HCT116 (cell line): ENCODE measurements at regions not wholly inside any gene's neighbourhood (a gene's known extent, or its start where the extent isn't known, plus 50 kb on each side); places are given as distances from the start of the nearest gene placed in this dataset.

Experiments
- POLR2A ChIP-seq: IDR thresholded peaks from 2 replicates; pipeline ENCODE4 v1.7.0; 2011; ENCODE audit warnings: borderline replicate concordance; ENCODE audit not compliant: insufficient read depth, insufficient read length; ENCODE audit errors: extremely low read depth
- POLR2AphosphoS5 ChIP-seq: IDR thresholded peaks from 2 replicates; pipeline ENCODE4 v1.6.1; 2011; ENCODE audit warnings: mild to moderate bottlenecking, low read depth, low read length, moderate library complexity
- TF ChIP-seq, protein P1 (sequence below): IDR thresholded peaks from 2 replicates; pipeline ENCODE4 v1.6.1; 2012; ENCODE audit warnings: low read depth
- TF ChIP-seq, protein P2 (sequence below), 3 experiments: fragments of 200-600 bp in 1 of 3; sonication (generic) in 1 of 3; IDR thresholded peaks in 2 of 3; conservative IDR thresholded peaks in 1 of 3; 2 replicates each; pipeline ENCODE4 v1.5.1; 2012 to 2017; ENCODE audit warnings: low read depth in 2 of 3, low read length in 2 of 3, antibody characterized with exemption in 1 of 3, borderline replicate concordance in 1 of 3, control low read depth in 1 of 3, mild to moderate bottlenecking in 1 of 3, mixed read lengths in 1 of 3, mixed run types in 1 of 3, moderate library complexity in 1 of 3; ENCODE audit not compliant: insufficient read depth in 1 of 3
- TF ChIP-seq, protein P3 (sequence below): IDR thresholded peaks from 2 replicates; pipeline ENCODE4 v1.6.1; 2012

DNA sequence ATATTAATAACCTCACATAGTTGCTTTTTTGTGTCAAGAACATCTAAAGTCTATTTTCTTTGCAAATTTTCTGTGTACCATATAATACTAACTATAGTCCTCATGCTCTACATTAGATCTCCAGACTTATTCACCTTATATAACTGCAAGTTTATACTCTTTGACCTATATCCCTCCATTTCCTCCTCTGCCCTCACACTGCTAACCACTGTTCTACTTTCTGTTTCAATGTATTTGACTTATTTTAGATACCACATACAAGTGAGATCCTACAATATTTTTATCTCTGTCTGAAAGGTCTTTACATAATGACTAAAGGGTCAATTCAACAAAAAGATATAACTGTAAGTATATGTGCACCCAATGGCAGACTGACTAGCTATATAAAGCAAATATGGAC is 789.7 kb upstream of the ZNF608 start:
- TF ChIP-seq, protein P1, sequence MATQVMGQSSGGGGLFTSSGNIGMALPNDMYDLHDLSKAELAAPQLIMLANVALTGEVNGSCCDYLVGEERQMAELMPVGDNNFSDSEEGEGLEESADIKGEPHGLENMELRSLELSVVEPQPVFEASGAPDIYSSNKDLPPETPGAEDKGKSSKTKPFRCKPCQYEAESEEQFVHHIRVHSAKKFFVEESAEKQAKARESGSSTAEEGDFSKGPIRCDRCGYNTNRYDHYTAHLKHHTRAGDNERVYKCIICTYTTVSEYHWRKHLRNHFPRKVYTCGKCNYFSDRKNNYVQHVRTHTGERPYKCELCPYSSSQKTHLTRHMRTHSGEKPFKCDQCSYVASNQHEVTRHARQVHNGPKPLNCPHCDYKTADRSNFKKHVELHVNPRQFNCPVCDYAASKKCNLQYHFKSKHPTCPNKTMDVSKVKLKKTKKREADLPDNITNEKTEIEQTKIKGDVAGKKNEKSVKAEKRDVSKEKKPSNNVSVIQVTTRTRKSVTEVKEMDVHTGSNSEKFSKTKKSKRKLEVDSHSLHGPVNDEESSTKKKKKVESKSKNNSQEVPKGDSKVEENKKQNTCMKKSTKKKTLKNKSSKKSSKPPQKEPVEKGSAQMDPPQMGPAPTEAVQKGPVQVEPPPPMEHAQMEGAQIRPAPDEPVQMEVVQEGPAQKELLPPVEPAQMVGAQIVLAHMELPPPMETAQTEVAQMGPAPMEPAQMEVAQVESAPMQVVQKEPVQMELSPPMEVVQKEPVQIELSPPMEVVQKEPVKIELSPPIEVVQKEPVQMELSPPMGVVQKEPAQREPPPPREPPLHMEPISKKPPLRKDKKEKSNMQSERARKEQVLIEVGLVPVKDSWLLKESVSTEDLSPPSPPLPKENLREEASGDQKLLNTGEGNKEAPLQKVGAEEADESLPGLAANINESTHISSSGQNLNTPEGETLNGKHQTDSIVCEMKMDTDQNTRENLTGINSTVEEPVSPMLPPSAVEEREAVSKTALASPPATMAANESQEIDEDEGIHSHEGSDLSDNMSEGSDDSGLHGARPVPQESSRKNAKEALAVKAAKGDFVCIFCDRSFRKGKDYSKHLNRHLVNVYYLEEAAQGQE, result no peak
- TF ChIP-seq POLR2AphosphoS5, result no peak
- TF ChIP-seq, protein P2, sequence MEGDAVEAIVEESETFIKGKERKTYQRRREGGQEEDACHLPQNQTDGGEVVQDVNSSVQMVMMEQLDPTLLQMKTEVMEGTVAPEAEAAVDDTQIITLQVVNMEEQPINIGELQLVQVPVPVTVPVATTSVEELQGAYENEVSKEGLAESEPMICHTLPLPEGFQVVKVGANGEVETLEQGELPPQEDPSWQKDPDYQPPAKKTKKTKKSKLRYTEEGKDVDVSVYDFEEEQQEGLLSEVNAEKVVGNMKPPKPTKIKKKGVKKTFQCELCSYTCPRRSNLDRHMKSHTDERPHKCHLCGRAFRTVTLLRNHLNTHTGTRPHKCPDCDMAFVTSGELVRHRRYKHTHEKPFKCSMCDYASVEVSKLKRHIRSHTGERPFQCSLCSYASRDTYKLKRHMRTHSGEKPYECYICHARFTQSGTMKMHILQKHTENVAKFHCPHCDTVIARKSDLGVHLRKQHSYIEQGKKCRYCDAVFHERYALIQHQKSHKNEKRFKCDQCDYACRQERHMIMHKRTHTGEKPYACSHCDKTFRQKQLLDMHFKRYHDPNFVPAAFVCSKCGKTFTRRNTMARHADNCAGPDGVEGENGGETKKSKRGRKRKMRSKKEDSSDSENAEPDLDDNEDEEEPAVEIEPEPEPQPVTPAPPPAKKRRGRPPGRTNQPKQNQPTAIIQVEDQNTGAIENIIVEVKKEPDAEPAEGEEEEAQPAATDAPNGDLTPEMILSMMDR (IDR thresholded peaks at IDR 0.05 in 2 of 3, conservative IDR thresholded peaks at IDR 0.05 in 1 of 3; ENCODE audit: borderline replicate concordance in 1 of 3, insufficient read depth in 1 of 3, low read depth in 2 of 3, low read length in 2 of 3), result no peak
- no peak for TF ChIP-seq POLR2A
- TF ChIP-seq, protein P3, sequence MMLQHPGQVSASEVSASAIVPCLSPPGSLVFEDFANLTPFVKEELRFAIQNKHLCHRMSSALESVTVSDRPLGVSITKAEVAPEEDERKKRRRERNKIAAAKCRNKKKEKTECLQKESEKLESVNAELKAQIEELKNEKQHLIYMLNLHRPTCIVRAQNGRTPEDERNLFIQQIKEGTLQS, result no peak
